B cell (primary cell): ENCODE measurements at regions not wholly inside any gene's neighbourhood (a gene's known extent, or its start where the extent isn't known, plus 50 kb on each side); places are given as distances from the start of the nearest gene placed in this dataset.

Experiments used
- ATAC-seq: fragments of 200-7000 bp; cut with Tn5 transposase; one replicate; pipeline ENCODE4 v1.10.0; 2021; ENCODE audit warnings: low read depth, mild to moderate bottlenecking, moderate number of reproducible peaks, moderate library complexity
- CTCF ChIA-PET: fragments of 350-600 bp; sonication (Branson Sonifier 250); formaldehyde crosslinking; loops from one replicate; lab custom pipeline; 2021; ENCODE audit warnings: antibody characterized with exemption, inconsistent platforms; lab: Charles Lee
- POLR2A ChIA-PET: fragments of 350-600 bp; sonication (Branson Sonifier 250); formaldehyde crosslinking; loops from one replicate; lab custom pipeline; 2021; ENCODE audit warnings: antibody characterized with exemption; lab: Charles Lee
- DNase-seq: peaks from one replicate; pipeline ENCODE4 v3.0.0; 2013
- H2AFZ ChIP-seq: 2 replicates; pipeline ENCODE4 v1.6.1; 2012; ENCODE audit warnings: mild to moderate bottlenecking, low read depth, low read length; ENCODE audit not compliant: insufficient read depth, poor library complexity, severe bottlenecking
- H3K27ac ChIP-seq, 2 donors: 1 replicate in 1 of 2; 2 replicates in 1 of 2; pipeline ENCODE4 v1.5.1; 2012 to 2013; ENCODE audit warnings: low read length in 2 of 2, mild to moderate bottlenecking in 2 of 2, moderate library complexity in 1 of 2
- H3K27me3 ChIP-seq, 4 experiments: fragments of 200-600 bp in 1 of 4; sonication (generic) in 1 of 4; replicated peaks in 1 of 4; 1 replicate in 2 of 4; 2 replicates in 2 of 4; pipeline versions ENCODE4 v1.6.1 to v1.7.0; 2013 to 2016; ENCODE audit warnings: low read length in 3 of 4, mild to moderate bottlenecking in 2 of 4, mixed read lengths in 1 of 4, moderate library complexity in 1 of 4; ENCODE audit not compliant: insufficient read depth in 4 of 4, control insufficient read depth in 3 of 4; ENCODE audit errors: control extremely low read depth in 1 of 4
- H3K36me3 ChIP-seq, 2 experiments: replicated peaks in 1 of 2; 1 replicate in 1 of 2; 2 replicates in 1 of 2; pipeline versions ENCODE4 v1.6.1 to v1.7.1; 2013; ENCODE audit warnings: low read length in 1 of 2; ENCODE audit not compliant: insufficient read depth in 2 of 2, control insufficient read depth in 1 of 2; ENCODE audit errors: control extremely low read depth in 1 of 2, extremely low read depth in 1 of 2
- H3K4me1 ChIP-seq, 2 donors: fragments of 200-600 bp in 1 of 2; sonication (generic) in 1 of 2; 1 replicate in 1 of 2; 2 replicates in 1 of 2; pipeline versions ENCODE4 v1.5.1 to v1.6.1; 2013 to 2017; ENCODE audit warnings: low read length in 2 of 2; ENCODE audit not compliant: control insufficient read depth in 2 of 2, insufficient read depth in 2 of 2
- H3K4me2 ChIP-seq: replicated peaks from 2 replicates; pipeline ENCODE3; 2012; ENCODE audit warnings: mild to moderate bottlenecking, low read depth, low read length; ENCODE audit not compliant: poor library complexity, severe bottlenecking
- H3K4me3 ChIP-seq, 5 experiments: fragments of 200-600 bp in 1 of 5; sonication (generic) in 1 of 5; 1 replicate in 3 of 5; 2 replicates in 2 of 5; pipeline versions ENCODE4 v1.5.1 to v1.7.0; 2011 to 2016; ENCODE audit warnings: low read length in 4 of 5, mild to moderate bottlenecking in 4 of 5, low read depth in 2 of 5, control low read depth in 1 of 5, moderate library complexity in 1 of 5; ENCODE audit not compliant: insufficient read depth in 1 of 5; ENCODE audit errors: control extremely low read depth in 1 of 5, extremely low read depth in 1 of 5
- H3K79me2 ChIP-seq: fragments of 200-600 bp; sonication (generic); one replicate; pipeline ENCODE4 v1.6.0; 2016; ENCODE audit warnings: low read length; ENCODE audit not compliant: control insufficient read depth, insufficient read depth
- H3K9ac ChIP-seq: fragments of 200-600 bp; sonication (generic); 2 replicates; pipeline ENCODE4 v1.6.1; 2017; ENCODE audit warnings: mild to moderate bottlenecking, low read length, moderate library complexity
- H3K9me3 ChIP-seq, 3 donors: one replicate each; pipeline versions ENCODE4 v1.6.1 to v1.7.1; 2013; ENCODE audit warnings: low read length in 2 of 3; ENCODE audit not compliant: control insufficient read depth in 2 of 3, insufficient read depth in 1 of 3; ENCODE audit errors: control extremely low read depth in 1 of 3
- H4K20me1 ChIP-seq: 2 replicates; pipeline ENCODE4 v1.6.0; 2012; ENCODE audit warnings: mild to moderate bottlenecking, low read length; ENCODE audit not compliant: insufficient read depth, control insufficient read depth, poor library complexity, severe bottlenecking
- H3K27ac Mint-ChIP-seq: one replicate; pipeline ENCODE4 v1.8.0; 2021; ENCODE audit warnings: mixed read lengths
- H3K27me3 Mint-ChIP-seq: one replicate; pipeline ENCODE4 v1.8.0; 2021; ENCODE audit warnings: mixed read lengths
- H3K4me1 Mint-ChIP-seq: one replicate; pipeline ENCODE4 v1.8.0; 2021; ENCODE audit warnings: mixed read lengths
- H3K4me3 Mint-ChIP-seq: one replicate; pipeline ENCODE4 v1.8.0; 2021; ENCODE audit warnings: mixed read lengths
- H3K9me3 Mint-ChIP-seq: one replicate; pipeline ENCODE4 v1.8.0; 2022; ENCODE audit warnings: mixed read lengths; ENCODE audit not compliant: insufficient read depth
- CTCF ChIP-seq: fragments of 200-600 bp; IDR thresholded peaks from one replicate; pipeline ENCODE4 v1.8.0; 2022; ENCODE audit warnings: antibody characterized with exemption, mild to moderate bottlenecking
- EZH2 ChIP-seq: IDR thresholded peaks from 2 replicates; pipeline ENCODE4 v1.6.1; 2012; ENCODE audit warnings: borderline replicate concordance, low read depth, mild to moderate bottlenecking, moderate library complexity, low read length; ENCODE audit not compliant: insufficient read depth, poor library complexity, severe bottlenecking
- WGBS: methylation state at CpG from one replicate; pipeline ENCODE4 v1.1.5; 2013; ENCODE audit warnings: missing lambda C conversion rate; ENCODE audit not compliant: insufficient coverage; 5-methylcytosine and 5-hydroxymethylcytosine counted together
- intact Hi-C: fragments of 100-400 bp; cut with micrococcal nuclease; formaldehyde crosslinking; loops from one replicate; pipeline ENCODE4 v1.10.0; 2022

GRCh38 chr12:27875677-27876076, 95.6 kb upstream of the MANSC4 start:
- Histone ChIP-seq H3K79me2 (no peaks in the 10 kb centered on the region), H3K4me3 (no peak overlapping the region), H3K27ac (no peak overlapping the region), H3K9me3 (peaks cover 0 to 7% (median 0%) of the 10 kb centered on the region in 3 donors), H2AFZ (no peak overlapping the region), H4K20me1 (no peaks in the 10 kb centered on the region), H3K27me3 (no peaks in the 10 kb centered on the region), H3K4me1 (no peaks in the 10 kb centered on the region), H3K9ac (no peak overlapping the region), H3K36me3 (no peaks in the 10 kb centered on the region), H3K4me2 (no peak overlapping the region)
- Mint-ChIP-seq H3K4me3 (no peak overlapping the region), H3K27ac (no peak overlapping the region), H3K9me3 (no peaks in the 10 kb centered on the region), H3K4me1 (no peaks in the 10 kb centered on the region), H3K27me3 (no peaks in the 10 kb centered on the region)
- TF ChIP-seq EZH2 (no peak), CTCF (no peak)
- DNase-seq (no peak), ATAC-seq (no peak)
- POLR2A ChIA-PET, result no interaction called here
- intact Hi-C loops, result no loop called here
- no CpG with 5 or more reads among the region's 2 CpGs for WGBS
- CTCF ChIA-PET, result no interaction called here

- H3K4me3 Mint-ChIP-seq, result no peak overlapping the region
- intact Hi-C loops, result no loop called here
- H3K36me3 ChIP-seq, result no peaks in the 10 kb centered on the region
- H3K4me2 ChIP-seq, result no peak overlapping the region
- H3K27me3 Mint-ChIP-seq, result no peaks in the 10 kb centered on the region
- no peaks in the 10 kb centered on the region for H4K20me1 ChIP-seq
- H3K4me1 Mint-ChIP-seq, result no peaks in the 10 kb centered on the region
- ChIA-PET CTCF (no interaction called here), POLR2A (no interaction called here)
- H3K4me3 ChIP-seq, result no peak overlapping the region
- whole genome bisulfite sequencing, result 96% methylated on average over 5 of the region's 6 CpGs
- no peaks in the 10 kb centered on the region for H3K27me3 ChIP-seq
- H2AFZ ChIP-seq, result no peak overlapping the region
- no peak overlapping the region for H3K27ac Mint-ChIP-seq
- no peak overlapping the region for H3K27ac ChIP-seq
- H3K4me1 ChIP-seq, result no peaks in the 10 kb centered on the region
- ATAC-seq (no peak), DNase-seq (no peak)
- H3K9me3 ChIP-seq, result peaks cover 0 to 7% (median 0%) of the 10 kb centered on the region in 3 donors
- H3K9ac ChIP-seq, result no peak overlapping the region
- no peaks in the 10 kb centered on the region for H3K79me2 ChIP-seq
- TF ChIP-seq CTCF (no peak), EZH2 (no peak)
- no peaks in the 10 kb centered on the region for H3K9me3 Mint-ChIP-seq
These were observed 93.0 kb upstream of the MANSC4 start for GRCh38 chr12:27873010-27873409.
